ENCODE measurements at regions not wholly inside any gene's neighbourhood (a gene's known extent, or its start where the extent isn't known, plus 50 kb on each side); places are given as distances from the start of the nearest gene placed in this dataset.

DNA sequence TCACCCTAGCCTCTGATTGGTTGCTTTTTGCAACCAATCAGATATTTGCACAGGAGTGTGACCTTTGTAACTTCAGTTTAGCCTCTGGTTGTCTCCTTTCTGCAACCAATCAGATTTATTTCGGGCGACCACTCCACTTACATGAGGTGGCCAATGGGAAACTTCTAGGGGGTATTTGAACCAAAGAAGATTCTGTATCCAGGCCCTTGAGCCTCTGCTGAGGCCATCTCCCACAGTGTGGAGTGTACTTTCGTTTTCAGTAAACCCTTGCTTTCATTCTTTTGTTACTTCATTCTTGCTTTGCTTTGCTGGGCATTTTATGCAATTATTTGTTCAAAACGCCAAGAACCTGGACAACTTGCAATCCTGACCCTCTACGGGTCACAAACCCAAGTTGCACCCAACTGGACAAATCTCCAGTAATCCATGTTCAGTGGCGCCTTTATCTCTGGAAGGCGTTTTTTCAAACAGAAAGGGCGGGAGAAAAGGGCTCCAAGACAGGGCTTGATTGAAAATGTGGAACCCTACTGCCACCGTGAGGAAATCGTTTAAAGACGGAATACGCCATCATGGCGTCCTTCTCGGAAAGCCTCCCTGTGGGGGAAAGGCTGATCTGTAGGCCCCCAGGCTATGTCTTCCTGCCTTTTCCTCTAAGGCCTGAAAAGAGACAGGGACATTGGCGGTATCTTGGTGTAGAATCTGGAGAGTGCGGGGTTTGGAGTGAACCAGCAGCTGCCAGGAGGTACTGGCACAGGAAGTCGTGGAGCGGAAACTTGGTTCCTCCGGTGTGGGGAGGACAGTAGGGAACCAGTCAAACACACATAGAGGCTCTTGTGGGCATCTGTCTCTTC, 184.6 kb downstream of the OR13H1 start (continued):
- TF ChIP-seq WT1 (tag by site-specific recombination; IDR thresholded peaks at IDR 0.05) (no peak), ZFP69B (tag by site-specific recombination; IDR thresholded peaks at IDR 0.05) (no peak), ZNF530 (tag by site-specific recombination; IDR thresholded peaks at IDR 0.05; ENCODE audit: low read depth) (no peak), IKZF3 (tag by site-specific recombination; IDR thresholded peaks at IDR 0.05) (peak; percentile 7; the same call in 1 of the 2 replicates), KLF10 (tag by site-specific recombination; IDR thresholded peaks at IDR 0.05) (peak; percentile 78), SP3 (tag by site-specific recombination; IDR thresholded peaks at IDR 0.05) (peak; percentile 40; the same call in 1 of the 2 replicates), KLF16 (tag by site-specific recombination; IDR thresholded peaks at IDR 0.05) (no peak), ZNF10 (tag by site-specific recombination; IDR thresholded peaks at IDR 0.05) (no peak), ZNF341 (tag by site-specific recombination; IDR thresholded peaks at IDR 0.05; ENCODE audit: low read depth) (0 out of 2 replicates have a peak, but pooled peaks have one; percentile 29), ZNF629 (tag by site-specific recombination; IDR thresholded peaks at IDR 0.05) (peak; percentile 42; the same call in 1 of the 2 replicates), ZNF366 (tag by site-specific recombination; conservative IDR thresholded peaks at IDR 0.05) (no peak), ZIC2 (tag by site-specific recombination; IDR thresholded peaks at IDR 0.05) (0 out of 2 replicates have a peak, but pooled peaks have one; percentile 13), ZBTB20 (tag by site-specific recombination; IDR thresholded peaks at IDR 0.05) (peak; percentile 87), ZFP37 (tag by site-specific recombination; IDR thresholded peaks at IDR 0.05) (no peak), ZNF138 (tag by site-specific recombination; IDR thresholded peaks at IDR 0.05; ENCODE audit: borderline replicate concordance) (no peak)
- TF ChIP-seq, protein P1, sequence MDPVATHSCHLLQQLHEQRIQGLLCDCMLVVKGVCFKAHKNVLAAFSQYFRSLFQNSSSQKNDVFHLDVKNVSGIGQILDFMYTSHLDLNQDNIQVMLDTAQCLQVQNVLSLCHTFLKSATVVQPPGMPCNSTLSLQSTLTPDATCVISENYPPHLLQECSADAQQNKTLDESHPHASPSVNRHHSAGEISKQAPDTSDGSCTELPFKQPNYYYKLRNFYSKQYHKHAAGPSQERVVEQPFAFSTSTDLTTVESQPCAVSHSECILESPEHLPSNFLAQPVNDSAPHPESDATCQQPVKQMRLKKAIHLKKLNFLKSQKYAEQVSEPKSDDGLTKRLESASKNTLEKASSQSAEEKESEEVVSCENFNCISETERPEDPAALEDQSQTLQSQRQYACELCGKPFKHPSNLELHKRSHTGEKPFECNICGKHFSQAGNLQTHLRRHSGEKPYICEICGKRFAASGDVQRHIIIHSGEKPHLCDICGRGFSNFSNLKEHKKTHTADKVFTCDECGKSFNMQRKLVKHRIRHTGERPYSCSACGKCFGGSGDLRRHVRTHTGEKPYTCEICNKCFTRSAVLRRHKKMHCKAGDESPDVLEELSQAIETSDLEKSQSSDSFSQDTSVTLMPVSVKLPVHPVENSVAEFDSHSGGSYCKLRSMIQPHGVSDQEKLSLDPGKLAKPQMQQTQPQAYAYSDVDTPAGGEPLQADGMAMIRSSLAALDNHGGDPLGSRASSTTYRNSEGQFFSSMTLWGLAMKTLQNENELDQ (tag by site-specific recombination; IDR thresholded peaks at IDR 0.05; ENCODE audit: low read depth) = no peak
- TF ChIP-seq, protein P2, sequence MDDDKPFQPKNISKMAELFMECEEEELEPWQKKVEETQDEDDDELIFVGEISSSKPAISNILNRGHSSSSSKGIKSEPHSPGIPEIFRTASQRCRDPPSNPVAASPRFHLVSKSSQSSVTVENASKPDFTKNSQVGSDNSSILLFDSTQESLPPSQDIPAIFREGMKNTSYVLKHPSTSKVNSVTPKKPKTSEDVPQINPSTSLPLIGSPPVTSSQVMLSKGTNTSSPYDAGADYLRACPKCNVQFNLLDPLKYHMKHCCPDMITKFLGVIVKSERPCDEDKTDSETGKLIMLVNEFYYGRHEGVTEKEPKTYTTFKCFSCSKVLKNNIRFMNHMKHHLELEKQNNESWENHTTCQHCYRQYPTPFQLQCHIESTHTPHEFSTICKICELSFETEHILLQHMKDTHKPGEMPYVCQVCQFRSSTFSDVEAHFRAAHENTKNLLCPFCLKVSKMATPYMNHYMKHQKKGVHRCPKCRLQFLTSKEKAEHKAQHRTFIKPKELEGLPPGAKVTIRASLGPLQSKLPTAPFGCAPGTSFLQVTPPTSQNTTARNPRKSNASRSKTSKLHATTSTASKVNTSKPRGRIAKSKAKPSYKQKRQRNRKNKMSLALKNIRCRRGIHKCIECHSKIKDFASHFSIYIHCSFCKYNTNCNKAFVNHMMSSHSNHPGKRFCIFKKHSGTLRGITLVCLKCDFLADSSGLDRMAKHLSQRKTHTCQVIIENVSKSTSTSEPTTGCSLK (tag by site-specific recombination; IDR thresholded peaks at IDR 0.05) = no peak
- TF ChIP-seq, protein P3, sequence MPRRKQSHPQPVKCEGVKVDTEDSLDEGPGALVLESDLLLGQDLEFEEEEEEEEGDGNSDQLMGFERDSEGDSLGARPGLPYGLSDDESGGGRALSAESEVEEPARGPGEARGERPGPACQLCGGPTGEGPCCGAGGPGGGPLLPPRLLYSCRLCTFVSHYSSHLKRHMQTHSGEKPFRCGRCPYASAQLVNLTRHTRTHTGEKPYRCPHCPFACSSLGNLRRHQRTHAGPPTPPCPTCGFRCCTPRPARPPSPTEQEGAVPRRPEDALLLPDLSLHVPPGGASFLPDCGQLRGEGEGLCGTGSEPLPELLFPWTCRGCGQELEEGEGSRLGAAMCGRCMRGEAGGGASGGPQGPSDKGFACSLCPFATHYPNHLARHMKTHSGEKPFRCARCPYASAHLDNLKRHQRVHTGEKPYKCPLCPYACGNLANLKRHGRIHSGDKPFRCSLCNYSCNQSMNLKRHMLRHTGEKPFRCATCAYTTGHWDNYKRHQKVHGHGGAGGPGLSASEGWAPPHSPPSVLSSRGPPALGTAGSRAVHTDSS (tag by site-specific recombination; IDR thresholded peaks at IDR 0.05) = no peak
- TF ChIP-seq, protein P4, sequence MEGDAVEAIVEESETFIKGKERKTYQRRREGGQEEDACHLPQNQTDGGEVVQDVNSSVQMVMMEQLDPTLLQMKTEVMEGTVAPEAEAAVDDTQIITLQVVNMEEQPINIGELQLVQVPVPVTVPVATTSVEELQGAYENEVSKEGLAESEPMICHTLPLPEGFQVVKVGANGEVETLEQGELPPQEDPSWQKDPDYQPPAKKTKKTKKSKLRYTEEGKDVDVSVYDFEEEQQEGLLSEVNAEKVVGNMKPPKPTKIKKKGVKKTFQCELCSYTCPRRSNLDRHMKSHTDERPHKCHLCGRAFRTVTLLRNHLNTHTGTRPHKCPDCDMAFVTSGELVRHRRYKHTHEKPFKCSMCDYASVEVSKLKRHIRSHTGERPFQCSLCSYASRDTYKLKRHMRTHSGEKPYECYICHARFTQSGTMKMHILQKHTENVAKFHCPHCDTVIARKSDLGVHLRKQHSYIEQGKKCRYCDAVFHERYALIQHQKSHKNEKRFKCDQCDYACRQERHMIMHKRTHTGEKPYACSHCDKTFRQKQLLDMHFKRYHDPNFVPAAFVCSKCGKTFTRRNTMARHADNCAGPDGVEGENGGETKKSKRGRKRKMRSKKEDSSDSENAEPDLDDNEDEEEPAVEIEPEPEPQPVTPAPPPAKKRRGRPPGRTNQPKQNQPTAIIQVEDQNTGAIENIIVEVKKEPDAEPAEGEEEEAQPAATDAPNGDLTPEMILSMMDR (tag by site-specific recombination; IDR thresholded peaks at IDR 0.05) = peak; percentile 93
- TF ChIP-seq, protein P5, sequence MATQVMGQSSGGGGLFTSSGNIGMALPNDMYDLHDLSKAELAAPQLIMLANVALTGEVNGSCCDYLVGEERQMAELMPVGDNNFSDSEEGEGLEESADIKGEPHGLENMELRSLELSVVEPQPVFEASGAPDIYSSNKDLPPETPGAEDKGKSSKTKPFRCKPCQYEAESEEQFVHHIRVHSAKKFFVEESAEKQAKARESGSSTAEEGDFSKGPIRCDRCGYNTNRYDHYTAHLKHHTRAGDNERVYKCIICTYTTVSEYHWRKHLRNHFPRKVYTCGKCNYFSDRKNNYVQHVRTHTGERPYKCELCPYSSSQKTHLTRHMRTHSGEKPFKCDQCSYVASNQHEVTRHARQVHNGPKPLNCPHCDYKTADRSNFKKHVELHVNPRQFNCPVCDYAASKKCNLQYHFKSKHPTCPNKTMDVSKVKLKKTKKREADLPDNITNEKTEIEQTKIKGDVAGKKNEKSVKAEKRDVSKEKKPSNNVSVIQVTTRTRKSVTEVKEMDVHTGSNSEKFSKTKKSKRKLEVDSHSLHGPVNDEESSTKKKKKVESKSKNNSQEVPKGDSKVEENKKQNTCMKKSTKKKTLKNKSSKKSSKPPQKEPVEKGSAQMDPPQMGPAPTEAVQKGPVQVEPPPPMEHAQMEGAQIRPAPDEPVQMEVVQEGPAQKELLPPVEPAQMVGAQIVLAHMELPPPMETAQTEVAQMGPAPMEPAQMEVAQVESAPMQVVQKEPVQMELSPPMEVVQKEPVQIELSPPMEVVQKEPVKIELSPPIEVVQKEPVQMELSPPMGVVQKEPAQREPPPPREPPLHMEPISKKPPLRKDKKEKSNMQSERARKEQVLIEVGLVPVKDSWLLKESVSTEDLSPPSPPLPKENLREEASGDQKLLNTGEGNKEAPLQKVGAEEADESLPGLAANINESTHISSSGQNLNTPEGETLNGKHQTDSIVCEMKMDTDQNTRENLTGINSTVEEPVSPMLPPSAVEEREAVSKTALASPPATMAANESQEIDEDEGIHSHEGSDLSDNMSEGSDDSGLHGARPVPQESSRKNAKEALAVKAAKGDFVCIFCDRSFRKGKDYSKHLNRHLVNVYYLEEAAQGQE (tag by site-specific recombination; IDR thresholded peaks at IDR 0.05) = no peak
- TF ChIP-seq, protein P6, sequence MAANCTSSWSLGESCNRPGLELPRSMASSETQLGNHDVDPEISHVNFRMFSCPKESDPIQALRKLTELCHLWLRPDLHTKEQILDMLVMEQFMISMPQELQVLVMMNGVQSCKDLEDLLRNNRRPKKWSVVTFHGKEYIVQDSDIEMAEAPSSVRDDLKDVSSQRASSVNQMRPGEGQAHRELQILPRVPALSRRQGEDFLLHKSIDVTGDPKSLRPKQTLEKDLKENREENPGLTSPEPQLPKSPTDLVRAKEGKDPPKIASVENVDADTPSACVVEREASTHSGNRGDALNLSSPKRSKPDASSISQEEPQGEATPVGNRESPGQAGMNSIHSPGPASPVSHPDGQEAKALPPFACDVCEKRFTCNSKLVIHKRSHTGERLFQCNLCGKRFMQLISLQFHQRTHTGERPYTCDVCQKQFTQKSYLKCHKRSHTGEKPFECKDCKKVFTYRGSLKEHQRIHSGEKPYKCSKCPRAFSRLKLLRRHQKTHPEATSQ (tag by site-specific recombination; IDR thresholded peaks at IDR 0.05) = no peak
- TF ChIP-seq, protein P7, sequence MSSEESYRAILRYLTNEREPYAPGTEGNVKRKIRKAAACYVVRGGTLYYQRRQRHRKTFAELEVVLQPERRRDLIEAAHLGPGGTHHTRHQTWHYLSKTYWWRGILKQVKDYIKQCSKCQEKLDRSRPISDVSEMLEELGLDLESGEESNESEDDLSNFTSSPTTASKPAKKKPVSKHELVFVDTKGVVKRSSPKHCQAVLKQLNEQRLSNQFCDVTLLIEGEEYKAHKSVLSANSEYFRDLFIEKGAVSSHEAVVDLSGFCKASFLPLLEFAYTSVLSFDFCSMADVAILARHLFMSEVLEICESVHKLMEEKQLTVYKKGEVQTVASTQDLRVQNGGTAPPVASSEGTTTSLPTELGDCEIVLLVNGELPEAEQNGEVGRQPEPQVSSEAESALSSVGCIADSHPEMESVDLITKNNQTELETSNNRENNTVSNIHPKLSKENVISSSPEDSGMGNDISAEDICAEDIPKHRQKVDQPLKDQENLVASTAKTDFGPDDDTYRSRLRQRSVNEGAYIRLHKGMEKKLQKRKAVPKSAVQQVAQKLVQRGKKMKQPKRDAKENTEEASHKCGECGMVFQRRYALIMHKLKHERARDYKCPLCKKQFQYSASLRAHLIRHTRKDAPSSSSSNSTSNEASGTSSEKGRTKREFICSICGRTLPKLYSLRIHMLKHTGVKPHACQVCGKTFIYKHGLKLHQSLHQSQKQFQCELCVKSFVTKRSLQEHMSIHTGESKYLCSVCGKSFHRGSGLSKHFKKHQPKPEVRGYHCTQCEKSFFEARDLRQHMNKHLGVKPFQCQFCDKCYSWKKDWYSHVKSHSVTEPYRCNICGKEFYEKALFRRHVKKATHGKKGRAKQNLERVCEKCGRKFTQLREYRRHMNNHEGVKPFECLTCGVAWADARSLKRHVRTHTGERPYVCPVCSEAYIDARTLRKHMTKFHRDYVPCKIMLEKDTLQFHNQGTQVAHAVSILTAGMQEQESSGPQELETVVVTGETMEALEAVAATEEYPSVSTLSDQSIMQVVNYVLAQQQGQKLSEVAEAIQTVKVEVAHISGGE (tag by site-specific recombination; conservative IDR thresholded peaks at IDR 0.05; ENCODE audit: low read depth) = peak; percentile 83

All from HEK293 (cell line).